Trophoblast cell (in vitro differentiated cells and primary cell): ENCODE measurements at regions not wholly inside any gene's neighbourhood (a gene's known extent, or its start where the extent isn't known, plus 50 kb on each side); places are given as distances from the start of the nearest gene placed in this dataset.
A peak's percentile ranks its signal among the peaks of the same experiment; 100 is the strongest.

Source experiments
- DNase-seq, 2 donors: peaks; one replicate each; pipeline ENCODE4 v3.0.0-alpha.2; 2016
- H2AFZ ChIP-seq: 2 replicates; pipeline ENCODE4 v1.6.1; 2013; ENCODE audit warnings: low read length, moderate library complexity, mild to moderate bottlenecking; ENCODE audit not compliant: insufficient read depth, poor library complexity
- H2AK5ac ChIP-seq: 2 replicates; pipeline ENCODE4 v1.6.1; 2013; ENCODE audit warnings: mild to moderate bottlenecking, low read length
- H2BK120ac ChIP-seq: 2 replicates; pipeline ENCODE4 v1.6.1; 2013; ENCODE audit warnings: low read length, mild to moderate bottlenecking, moderate library complexity; ENCODE audit not compliant: insufficient read depth, poor library complexity
- H2BK12ac ChIP-seq: 2 replicates; pipeline ENCODE4 v1.6.1; 2013; ENCODE audit warnings: mild to moderate bottlenecking, low read length, moderate library complexity
- H2BK5ac ChIP-seq: 2 replicates; pipeline ENCODE4 v1.6.1; 2013; ENCODE audit warnings: low read length, low read depth, moderate library complexity, mild to moderate bottlenecking; ENCODE audit not compliant: poor library complexity
- H3K14ac ChIP-seq: 2 replicates; pipeline ENCODE4 v1.6.1; 2013; ENCODE audit warnings: mild to moderate bottlenecking, low read length
- H3K18ac ChIP-seq: 2 replicates; pipeline ENCODE4 v1.6.1; 2013; ENCODE audit warnings: mild to moderate bottlenecking, low read length
- H3K23ac ChIP-seq: 2 replicates; pipeline ENCODE4 v1.6.1; 2013; ENCODE audit warnings: low read length
- H3K27ac ChIP-seq: 2 replicates; pipeline ENCODE4 v1.5.1; 2013; ENCODE audit warnings: low read depth, mild to moderate bottlenecking, inconsistent platforms, low read length, moderate library complexity
- H3K27me3 ChIP-seq: 2 replicates; pipeline ENCODE4 v1.6.1; 2013; ENCODE audit warnings: inconsistent platforms, mild to moderate bottlenecking, low read length, moderate library complexity; ENCODE audit not compliant: insufficient read depth
- H3K36me3 ChIP-seq, 2 experiments: 1 replicate in 1 of 2; 2 replicates in 1 of 2; pipeline ENCODE4 v1.6.1; 2013; ENCODE audit warnings: low read length in 2 of 2, mild to moderate bottlenecking in 2 of 2, moderate library complexity in 1 of 2; ENCODE audit not compliant: insufficient read depth in 2 of 2, control insufficient read depth in 1 of 2
- H3K4ac ChIP-seq: 2 replicates; pipeline ENCODE4 v1.6.1; 2013; ENCODE audit warnings: low read depth, mild to moderate bottlenecking, low read length, moderate library complexity
- H3K4me1 ChIP-seq, 2 experiments: 1 replicate in 1 of 2; 2 replicates in 1 of 2; pipeline ENCODE4 v1.6.1; 2013; ENCODE audit warnings: low read length in 2 of 2, mild to moderate bottlenecking in 2 of 2, moderate library complexity in 1 of 2; ENCODE audit not compliant: insufficient read depth in 2 of 2, control insufficient read depth in 1 of 2
- H3K4me2 ChIP-seq: 2 replicates; pipeline ENCODE4 v1.6.1; 2013; ENCODE audit warnings: inconsistent platforms, mild to moderate bottlenecking, low read length, moderate library complexity
- H3K4me3 ChIP-seq: 2 replicates; pipeline ENCODE4 v1.5.1; 2013; ENCODE audit warnings: mild to moderate bottlenecking, low read depth, low read length, inconsistent platforms
- H3K79me1 ChIP-seq: one replicate; pipeline ENCODE4 v1.6.1; 2013; ENCODE audit warnings: low read length
- H3K79me2 ChIP-seq: 2 replicates; pipeline ENCODE4 v1.6.1; 2013; ENCODE audit warnings: low read length, mild to moderate bottlenecking; ENCODE audit not compliant: control insufficient read depth, insufficient read depth, poor library complexity
- H3K9ac ChIP-seq: 2 replicates; pipeline ENCODE4 v1.6.1; 2013; ENCODE audit warnings: mild to moderate bottlenecking, low read length
- H3K9me3 ChIP-seq: 2 replicates; pipeline ENCODE4 v1.6.1; 2013; ENCODE audit warnings: low read depth, mild to moderate bottlenecking, control low read depth, inconsistent platforms, low read length; ENCODE audit not compliant: insufficient read depth
- H4K12ac ChIP-seq: 2 replicates; pipeline ENCODE4 v1.6.1; 2013; ENCODE audit warnings: low read depth, mild to moderate bottlenecking, low read length, moderate library complexity
- H4K8ac ChIP-seq: 2 replicates; pipeline ENCODE4 v1.6.1; 2013; ENCODE audit warnings: low read depth, mild to moderate bottlenecking, low read length, moderate library complexity
- H4K91ac ChIP-seq: one replicate; pipeline ENCODE4 v1.6.1; 2013; ENCODE audit warnings: low read depth, mild to moderate bottlenecking, low read length, moderate library complexity
- WGBS: extraction: QIAGEN DNeasy Blood & Tissue Kit; methylation state at CpG from one replicate; pipeline ENCODE4 v1.1.7; 2013; ENCODE audit warnings: missing lambda C conversion rate; ENCODE audit not compliant: insufficient read length, insufficient coverage; ENCODE audit errors: extremely low coverage; 5-methylcytosine and 5-hydroxymethylcytosine counted together

GRCh38 chr13:37361608-37362007 is 237.0 kb downstream of the POSTN start:
- Histone ChIP-seq H4K8ac (no peak overlapping the region), H3K27ac (no peak overlapping the region), H3K9ac (no peak overlapping the region), H3K4ac (no peak overlapping the region), H3K18ac (no peak overlapping the region), H3K79me2 (no peaks in the 10 kb centered on the region), H3K14ac (no peak overlapping the region), H2AFZ (no peak overlapping the region), H2BK5ac (no peak overlapping the region), H3K9me3 (no peaks in the 10 kb centered on the region), H2BK12ac (no peak overlapping the region), H3K4me3 (no peak overlapping the region), H4K91ac (no peak overlapping the region), H4K12ac (no peak overlapping the region), H3K23ac (no peak overlapping the region), H3K36me3 (no peaks in the 10 kb centered on the region), H2BK120ac (no peak overlapping the region), H2AK5ac (no peak overlapping the region), H3K4me1 (no peaks in the 10 kb centered on the region), H3K27me3 (no peaks in the 10 kb centered on the region), H3K4me2 (no peak overlapping the region), H3K79me1 (no peaks in the 10 kb centered on the region)
- WGBS, result no CpG with 5 or more reads among the region's 3 CpGs
- DNase-seq, result peak in 1 of 2 donors; percentile 12

- Histone ChIP-seq H3K18ac (no peak overlapping the region), H2AK5ac (no peak overlapping the region), H3K79me2 (no peaks in the 10 kb centered on the region), H4K12ac (no peak overlapping the region), H2BK12ac (no peak overlapping the region), H3K36me3 (no peaks in the 10 kb centered on the region), H4K8ac (no peak overlapping the region), H2AFZ (no peak overlapping the region), H3K4me1 (no peaks in the 10 kb centered on the region), H3K23ac (no peak overlapping the region), H3K4ac (no peak overlapping the region), H2BK120ac (no peak overlapping the region), H3K4me3 (no peak overlapping the region), H2BK5ac (no peak overlapping the region), H3K9ac (no peak overlapping the region), H3K27me3 (no peaks in the 10 kb centered on the region), H3K27ac (no peak overlapping the region), H3K9me3 (no peaks in the 10 kb centered on the region), H4K91ac (no peak overlapping the region), H3K79me1 (no peaks in the 10 kb centered on the region), H3K4me2 (no peak overlapping the region), H3K14ac (no peak overlapping the region)
- WGBS, result no CpG with 5 or more reads among the region's 2 CpGs
- DNase-seq, result no peak
Measured at GRCh38 chr13:37360556-37360955, 238.0 kb downstream of the POSTN start.

GRCh38 chr13:37357548-37357947 is 241.0 kb downstream of the POSTN start:
- no peak overlapping the region for H4K8ac ChIP-seq
- no peak overlapping the region for H2BK5ac ChIP-seq
- H3K4me3 ChIP-seq, result no peak overlapping the region
- no peak overlapping the region for H3K14ac ChIP-seq
- DNase-seq, result no peak
- no peaks in the 10 kb centered on the region for H3K36me3 ChIP-seq
- H3K23ac ChIP-seq, result no peak overlapping the region
- H3K4me1 ChIP-seq, result no peaks in the 10 kb centered on the region
- no peak overlapping the region for H3K4ac ChIP-seq
- H2BK12ac ChIP-seq, result no peak overlapping the region
- no peaks in the 10 kb centered on the region for H3K79me2 ChIP-seq
- H4K12ac ChIP-seq, result no peak overlapping the region
- H3K27me3 ChIP-seq, result no peaks in the 10 kb centered on the region
- no peak overlapping the region for H3K27ac ChIP-seq
- WGBS, result no CpG with 5 or more reads among the region's 1 CpG
- H3K9me3 ChIP-seq, result no peaks in the 10 kb centered on the region
- H4K91ac ChIP-seq, result no peak overlapping the region
- no peak overlapping the region for H3K9ac ChIP-seq
- no peaks in the 10 kb centered on the region for H3K79me1 ChIP-seq
- no peak overlapping the region for H3K4me2 ChIP-seq
- no peak overlapping the region for H2BK120ac ChIP-seq
- H3K18ac ChIP-seq, result no peak overlapping the region
- no peak overlapping the region for H2AK5ac ChIP-seq
- no peak overlapping the region for H2AFZ ChIP-seq

GRCh38 chr13:37353911-37354310 is 244.7 kb downstream of the POSTN start:
- Histone ChIP-seq H4K91ac (no peak overlapping the region), H3K23ac (no peak overlapping the region), H3K4me3 (no peak overlapping the region), H2AFZ (no peak overlapping the region), H3K4me2 (no peak overlapping the region), H3K4me1 (no peaks in the 10 kb centered on the region), H2BK5ac (no peak overlapping the region), H3K79me2 (no peaks in the 10 kb centered on the region), H3K79me1 (no peaks in the 10 kb centered on the region), H3K36me3 (no peaks in the 10 kb centered on the region), H2BK120ac (no peak overlapping the region), H3K27ac (no peak overlapping the region), H4K8ac (no peak overlapping the region), H3K9me3 (no peaks in the 10 kb centered on the region), H2AK5ac (no peak overlapping the region), H4K12ac (no peak overlapping the region), H2BK12ac (no peak overlapping the region), H3K18ac (no peak overlapping the region), H3K14ac (no peak overlapping the region), H3K4ac (no peak overlapping the region), H3K9ac (no peak overlapping the region), H3K27me3 (no peaks in the 10 kb centered on the region)
- 100% methylated on average over 1 of the region's 4 CpGs for WGBS
- no peak for DNase-seq
